Neural cell (in vitro differentiated cells): ENCODE measurements at regions not wholly inside any gene's neighbourhood (a gene's known extent, or its start where the extent isn't known, plus 50 kb on each side); places are given as distances from the start of the nearest gene placed in this dataset.

Source experiments
- CTCF ChIP-seq: fragments of 450-650 bp; IDR thresholded peaks from 2 replicates; pipeline ENCODE4 v1.5.1; 2014; ENCODE audit warnings: antibody characterized with exemption, mild to moderate bottlenecking, moderate library complexity; ENCODE audit not compliant: poor library complexity, severe bottlenecking
- EP300 ChIP-seq: fragments of 450-650 bp; conservative IDR thresholded peaks from 2 replicates; pipeline ENCODE4 v1.6.1; 2014; ENCODE audit warnings: antibody characterized with exemption, mild to moderate bottlenecking, moderate library complexity; ENCODE audit not compliant: poor library complexity, severe bottlenecking
- EZH2 ChIP-seq: fragments of 200-600, 300-800 bp; shearing (Covaris generic), sonication (generic); IDR thresholded peaks from 2 replicates; pipeline ENCODE4 v1.6.1; 2014; ENCODE audit warnings: antibody characterized with exemption, low read length, borderline replicate concordance, mild to moderate bottlenecking; ENCODE audit not compliant: insufficient read depth, poor library complexity, severe bottlenecking
- RAD21 ChIP-seq: fragments of 450-650 bp; conservative IDR thresholded peaks from 2 replicates; pipeline ENCODE4 v1.6.1; 2014; ENCODE audit warnings: antibody characterized with exemption, mild to moderate bottlenecking, moderate library complexity
- SMC3 ChIP-seq: fragments of 450-650 bp; conservative IDR thresholded peaks from 2 replicates; pipeline ENCODE4 v1.6.1; 2014; ENCODE audit warnings: antibody characterized with exemption, mild to moderate bottlenecking, moderate library complexity; ENCODE audit not compliant: poor library complexity

- TF ChIP-seq CTCF = no peak
- no peak for TF ChIP-seq EZH2
- no peak for TF ChIP-seq EP300
- no peak for TF ChIP-seq RAD21
- no peak for TF ChIP-seq SMC3
These were observed 349.3 kb downstream of the SOX4 start for GRCh38 chr6:21942897-21943296.
